Colonic mucosa (tissue), 4 donors: ENCODE measurements at regions not wholly inside any gene's neighbourhood (a gene's known extent, or its start where the extent isn't known, plus 50 kb on each side); places are given as distances from the start of the nearest gene placed in this dataset.

Source experiments
- DNase-seq: peaks from one replicate; pipeline ENCODE4 v3.0.0-alpha.2; 2020
- H3K27ac ChIP-seq: fragments of 200-600 bp; one replicate; pipeline ENCODE4 v1.8.0; 2021
- H3K27me3 ChIP-seq: fragments of 200-600 bp; one replicate; pipeline ENCODE4 v1.8.0; 2021
- H3K36me3 ChIP-seq: fragments of 200-600 bp; one replicate; pipeline ENCODE4 v1.8.0; 2021
- H3K4me1 ChIP-seq: fragments of 200-600 bp; one replicate; pipeline ENCODE4 v1.8.0; 2021; ENCODE audit warnings: mild to moderate bottlenecking
- H3K4me3 ChIP-seq: fragments of 200-600 bp; one replicate; pipeline ENCODE4 v1.8.0; 2021
- H3K9ac ChIP-seq, 2 donors: one replicate each; pipeline ENCODE4 v1.7.0; 2013; ENCODE audit warnings: control low read depth in 2 of 2, low read depth in 2 of 2, low read length in 2 of 2
- H3K9me3 ChIP-seq: fragments of 200-600 bp; one replicate; pipeline ENCODE4 v1.8.0; 2021
- CTCF ChIP-seq: fragments of 200-600 bp; IDR thresholded peaks from one replicate; pipeline ENCODE4 v1.8.0; 2022; ENCODE audit warnings: antibody characterized with exemption, mild to moderate bottlenecking
- intact Hi-C: fragments of 100-400 bp; cut with DNase I; formaldehyde crosslinking; loops from one replicate; pipeline ENCODE4 v1.14.1; 2022
- donor health status: healthy.
- donor health status: DM: no; HTN: no; CAD: no.
- donor health status: DM: no; HTN: no; CAD: no.

GRCh38 chr10:112039823-112040222 lies 143.7 kb downstream of the GPAM start:
- no peak for DNase-seq
- Histone ChIP-seq H3K9me3 (no peaks in the 10 kb centered on the region), H3K9ac (no peak overlapping the region), H3K27ac (no peak overlapping the region), H3K4me3 (no peak overlapping the region), H3K4me1 (no peaks in the 10 kb centered on the region), H3K27me3 (no peaks in the 10 kb centered on the region), H3K36me3 (no peaks in the 10 kb centered on the region)
- intact Hi-C loops, result no loop called here
- TF ChIP-seq CTCF, result no peak

DNA sequence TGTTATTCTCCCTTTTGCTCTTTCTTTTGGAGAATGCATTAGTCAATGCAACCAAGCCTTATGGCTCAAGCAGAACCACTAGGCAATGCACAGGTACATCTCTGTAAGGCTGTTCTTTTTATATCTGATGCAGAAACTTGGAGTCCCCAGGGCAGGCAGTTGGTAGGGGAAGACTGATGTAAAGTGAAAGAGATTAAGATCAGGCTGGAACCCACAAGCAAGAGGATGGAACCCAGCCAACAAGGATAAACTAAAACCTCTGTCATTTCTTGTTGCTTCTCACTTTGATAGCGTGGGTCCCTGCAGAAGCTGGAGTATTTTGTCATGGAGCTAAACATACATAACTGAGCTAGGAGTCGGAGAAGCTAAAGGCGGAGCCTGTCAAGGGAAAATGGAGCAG lies 142.9 kb downstream of the GPAM start:
- Histone ChIP-seq H3K4me1 (no peaks in the 10 kb centered on the region), H3K27me3 (no peaks in the 10 kb centered on the region), H3K9ac (no peak overlapping the region), H3K4me3 (no peak overlapping the region), H3K36me3 (no peaks in the 10 kb centered on the region), H3K9me3 (no peaks in the 10 kb centered on the region), H3K27ac (no peak overlapping the region)
- intact Hi-C loops, result no loop called here
- TF ChIP-seq CTCF, result no peak
- DNase-seq, result no peak

DNA sequence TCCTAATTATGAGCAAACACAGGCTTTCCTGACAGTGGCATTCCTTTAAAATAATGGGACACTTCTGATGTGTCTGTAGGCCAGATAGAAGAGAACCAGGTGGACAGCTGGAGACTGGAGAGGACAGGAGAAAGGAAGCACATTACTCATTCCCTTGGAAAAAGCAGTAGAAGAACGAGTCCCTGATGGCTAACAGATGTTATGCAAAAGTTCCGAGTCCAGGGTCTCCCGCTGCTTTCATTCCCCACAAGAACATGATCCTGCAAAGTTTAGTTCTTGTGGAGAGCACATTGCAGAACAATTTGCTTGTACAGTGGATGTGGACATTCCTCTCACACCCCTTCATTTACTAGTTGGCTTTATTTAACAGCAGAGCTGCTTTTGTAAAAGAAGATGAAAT lies 137.6 kb downstream of the GPAM start:
- TF ChIP-seq CTCF, result no peak
- intact Hi-C loops, result no loop called here
- no peak overlapping the region for H3K4me3 ChIP-seq
- no peak overlapping the region for H3K27ac ChIP-seq
- H3K27me3 ChIP-seq, result no peaks in the 10 kb centered on the region
- no peaks in the 10 kb centered on the region for H3K9me3 ChIP-seq
- H3K9ac ChIP-seq, result no peak overlapping the region
- no peak for DNase-seq
- H3K4me1 ChIP-seq, result no peaks in the 10 kb centered on the region
- no peaks in the 10 kb centered on the region for H3K36me3 ChIP-seq

DNA sequence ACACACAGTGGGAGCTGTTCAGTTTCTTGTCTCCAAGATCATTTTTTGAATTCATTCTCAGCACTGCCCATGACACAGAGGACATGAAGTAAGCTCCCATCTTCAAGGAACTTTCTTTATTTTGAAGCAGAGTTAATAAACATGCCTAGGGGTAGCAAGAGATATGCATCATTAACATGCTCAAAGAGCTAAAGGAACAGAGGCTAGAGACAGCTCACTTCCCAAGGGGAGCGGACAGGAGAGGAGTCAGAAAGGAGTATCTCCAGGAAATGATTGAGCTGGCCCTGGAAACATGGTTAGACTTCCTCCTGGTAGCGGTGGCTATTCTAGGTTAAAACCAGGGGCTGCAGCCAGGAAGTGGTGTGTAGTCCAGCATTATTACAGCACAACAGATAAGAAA lies 135.9 kb downstream of the GPAM start:
- no peaks in the 10 kb centered on the region for H3K27me3 ChIP-seq
- H3K36me3 ChIP-seq, result no peaks in the 10 kb centered on the region
- H3K9ac ChIP-seq, result no peak overlapping the region
- no peak overlapping the region for H3K27ac ChIP-seq
- no peak for TF ChIP-seq CTCF
- no peak for DNase-seq
- no peaks in the 10 kb centered on the region for H3K4me1 ChIP-seq
- no peak overlapping the region for H3K4me3 ChIP-seq
- H3K9me3 ChIP-seq, result no peaks in the 10 kb centered on the region
- intact Hi-C loops, result no loop called here

DNA sequence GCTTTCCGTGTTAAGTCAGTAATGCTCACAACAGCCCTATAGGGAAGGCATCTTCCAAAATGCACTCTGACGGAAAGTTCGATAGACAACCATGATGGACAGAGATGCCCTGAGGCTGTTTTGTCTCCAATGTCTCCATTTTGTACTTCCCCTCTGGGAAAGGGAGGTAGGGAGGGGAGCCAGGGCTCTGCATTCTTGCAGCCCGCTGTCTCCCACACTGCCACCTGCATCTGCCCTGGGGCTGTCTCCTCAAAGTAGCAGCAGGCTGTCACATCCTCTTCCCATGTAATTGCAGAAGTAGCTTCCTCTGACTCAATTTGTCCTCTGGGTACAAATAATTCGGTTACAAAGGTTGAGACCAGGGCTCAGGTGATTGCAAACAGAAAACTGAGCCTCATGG lies 131.4 kb downstream of the GPAM start:
- no peak for TF ChIP-seq CTCF
- DNase-seq, result no peak
- Histone ChIP-seq H3K27ac (no peak overlapping the region), H3K36me3 (no peaks in the 10 kb centered on the region), H3K9me3 (no peaks in the 10 kb centered on the region), H3K4me1 (no peaks in the 10 kb centered on the region), H3K27me3 (no peaks in the 10 kb centered on the region), H3K4me3 (no peak overlapping the region), H3K9ac (no peak overlapping the region)
- intact Hi-C loops, result no loop called here

- intact Hi-C loops, result no loop called here
- Histone ChIP-seq H3K4me1 (no peaks in the 10 kb centered on the region), H3K36me3 (no peaks in the 10 kb centered on the region), H3K27ac (no peak overlapping the region), H3K9ac (no peak overlapping the region), H3K27me3 (no peaks in the 10 kb centered on the region), H3K4me3 (no peak overlapping the region), H3K9me3 (no peaks in the 10 kb centered on the region)
- DNase-seq, result no peak
- no peak for TF ChIP-seq CTCF
Measured at GRCh38 chr10:112053895-112054294, 129.7 kb downstream of the GPAM start.
